ENCODE measurements at regions not wholly inside any gene's neighbourhood (a gene's known extent, or its start where the extent isn't known, plus 50 kb on each side); places are given as distances from the start of the nearest gene placed in this dataset.
A peak's percentile ranks its signal among the peaks of the same experiment; 100 is the strongest.

DNA sequence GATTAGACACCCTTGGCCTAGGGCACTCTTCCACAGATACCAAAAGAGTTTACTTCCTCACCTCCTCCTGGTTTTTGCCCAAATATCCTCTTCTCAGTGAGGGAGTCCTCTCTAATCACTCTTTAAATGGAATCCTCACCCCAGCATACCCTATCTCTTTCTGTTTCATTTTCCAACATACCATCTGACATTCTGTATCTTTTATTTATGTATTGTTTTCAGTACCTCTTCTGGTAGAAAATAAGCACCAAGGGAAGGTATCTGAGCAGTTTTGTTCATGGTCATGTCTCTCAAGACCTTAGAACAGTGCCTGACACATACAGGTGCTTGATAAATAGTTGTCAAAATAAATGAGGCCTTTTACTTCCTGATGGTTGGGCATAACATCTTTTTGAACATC, 55.1 kb downstream of the KIAA0408 start (continued):
- TF ChIP-seq SREBF2 (CRISPR knock-in tag; IDR thresholded peaks at IDR 0.05): no peak
- TF ChIP-seq, protein P1, sequence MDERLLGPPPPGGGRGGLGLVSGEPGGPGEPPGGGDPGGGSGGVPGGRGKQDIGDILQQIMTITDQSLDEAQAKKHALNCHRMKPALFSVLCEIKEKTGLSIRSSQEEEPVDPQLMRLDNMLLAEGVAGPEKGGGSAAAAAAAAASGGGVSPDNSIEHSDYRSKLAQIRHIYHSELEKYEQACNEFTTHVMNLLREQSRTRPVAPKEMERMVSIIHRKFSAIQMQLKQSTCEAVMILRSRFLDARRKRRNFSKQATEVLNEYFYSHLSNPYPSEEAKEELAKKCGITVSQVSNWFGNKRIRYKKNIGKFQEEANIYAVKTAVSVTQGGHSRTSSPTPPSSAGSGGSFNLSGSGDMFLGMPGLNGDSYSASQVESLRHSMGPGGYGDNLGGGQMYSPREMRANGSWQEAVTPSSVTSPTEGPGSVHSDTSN (CRISPR knock-in tag; IDR thresholded peaks at IDR 0.05; ENCODE audit: low read depth): no peak
- TF ChIP-seq, protein P1 (tag; conservative IDR thresholded peaks at IDR 0.05; ENCODE audit: low read depth): no peak
- TF ChIP-seq, protein P2, sequence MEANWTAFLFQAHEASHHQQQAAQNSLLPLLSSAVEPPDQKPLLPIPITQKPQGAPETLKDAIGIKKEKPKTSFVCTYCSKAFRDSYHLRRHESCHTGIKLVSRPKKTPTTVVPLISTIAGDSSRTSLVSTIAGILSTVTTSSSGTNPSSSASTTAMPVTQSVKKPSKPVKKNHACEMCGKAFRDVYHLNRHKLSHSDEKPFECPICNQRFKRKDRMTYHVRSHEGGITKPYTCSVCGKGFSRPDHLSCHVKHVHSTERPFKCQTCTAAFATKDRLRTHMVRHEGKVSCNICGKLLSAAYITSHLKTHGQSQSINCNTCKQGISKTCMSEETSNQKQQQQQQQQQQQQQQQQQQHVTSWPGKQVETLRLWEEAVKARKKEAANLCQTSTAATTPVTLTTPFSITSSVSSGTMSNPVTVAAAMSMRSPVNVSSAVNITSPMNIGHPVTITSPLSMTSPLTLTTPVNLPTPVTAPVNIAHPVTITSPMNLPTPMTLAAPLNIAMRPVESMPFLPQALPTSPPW (CRISPR knock-in tag; IDR thresholded peaks at IDR 0.05): no peak

DNA sequence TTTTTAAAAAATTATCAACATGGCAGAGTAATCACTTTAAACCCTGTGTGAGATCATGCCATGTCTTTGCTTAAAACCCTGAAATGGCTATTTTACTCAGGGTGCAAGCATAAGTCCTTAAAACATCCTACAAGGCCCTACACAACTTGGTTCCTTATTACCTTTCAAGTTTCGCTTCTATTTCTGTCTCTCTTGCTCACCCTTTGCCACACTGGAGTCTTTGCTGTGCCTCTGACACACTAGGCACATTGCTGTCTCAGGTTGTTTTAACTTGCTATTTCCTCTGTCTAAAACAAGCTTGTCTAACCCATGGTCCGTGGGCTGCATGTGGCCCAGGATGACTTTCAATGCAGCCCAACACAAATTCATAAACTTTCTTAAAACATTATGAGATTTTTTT, 55.6 kb downstream of the KIAA0408 start:
- Histone ChIP-seq H3K4me3 (no peak overlapping the region), H3K4me2 (ENCODE audit: insufficient read depth, low read length) (no peak overlapping the region), H3K9me1 (ENCODE audit: control insufficient read depth, insufficient read depth, low read length) (no peaks in the 10 kb centered on the region), H3K4me1 (replicated peaks in 1 of 2; ENCODE audit: control insufficient read depth in 2 of 2, insufficient read depth in 2 of 2, low read length in 2 of 2) (peaks cover 0 to 6% of the 10 kb centered on the region in 2 experiments; a peak in 3 of 5 replicates), H3K36me3 (ENCODE audit: control insufficient read depth, insufficient read depth, low read length) (no peaks in the 10 kb centered on the region), H3K79me2 (ENCODE audit: control insufficient read depth, insufficient read depth, low read length) (no peaks in the 10 kb centered on the region), H3K27ac (ENCODE audit: extremely low read depth, low read depth, low read length) (no peak overlapping the region), H2AFZ (ENCODE audit: low read depth, low read length) (peak overlapping the region; percentile 74; the same call in 1 of the 2 replicates), H3K9ac (ENCODE audit: insufficient read depth in 1 of 2, low read depth in 2 of 2, low read length in 2 of 2) (no peak overlapping the region), H4K20me1 (replicated peaks; ENCODE audit: control insufficient read depth, insufficient read depth, low read length) (no peaks in the 10 kb centered on the region), H3K27me3 (ENCODE audit: control insufficient read depth in 2 of 2, insufficient read depth in 2 of 2, low read length in 2 of 2) (no peaks in the 10 kb centered on the region), H3K9me3 (replicated peaks; ENCODE audit: control insufficient read depth, insufficient read depth, low read depth, low read length) (no peaks in the 10 kb centered on the region)
- intact Hi-C loops (cut with micrococcal nuclease) (no loop called here), in situ Hi-C loops (cut with MboI) (no loop called here)
- FAIRE-seq (no peak), DNase-seq (ENCODE audit: extremely low read depth in 1 of 4, low spot score in 3 of 4) (no peak), ATAC-seq (peak; percentile 25; the same call in 2 of the 3 replicates)
- ChIA-PET POLR2A (interaction anchor here (0.7 kb wide), 1 partner anchor 1960 kb away, joined by 5 read pairs; no protein-coding TSS in a partner anchor), CTCF (ENCODE audit: low intra/inter-chr PET ratio) (interaction anchor here (0.6 kb wide), 1 partner anchor 217 kb away, joined by 3 read pairs; no protein-coding TSS in a partner anchor)
- WGBS (ENCODE audit: insufficient coverage, low coverage, missing lambda C conversion rate): 18% methylated on average over 2 of the region's 2 CpGs
- BruUV-seq (replicated peaks): no TSS peak
- TF ChIP-seq FOXM1 (IDR thresholded peaks at IDR 0.05; ENCODE audit: low read depth) (no peak), FOXM1 (CRISPR knock-in tag; IDR thresholded peaks at IDR 0.05; ENCODE audit: low read depth) (no peak), ETS2 (tag; IDR thresholded peaks at IDR 0.05; ENCODE audit: borderline replicate concordance, poor library complexity, severe bottlenecking) (no peak), PHB (CRISPR knock-in tag; IDR thresholded peaks at IDR 0.05) (no peak), TAL1 (IDR thresholded peaks at IDR 0.05) (no peak), ZBTB7A (IDR thresholded peaks at IDR 0.05; ENCODE audit: borderline replicate concordance, control insufficient read depth, low read depth, low read length) (no peak)
- TF ChIP-seq, protein P3, sequence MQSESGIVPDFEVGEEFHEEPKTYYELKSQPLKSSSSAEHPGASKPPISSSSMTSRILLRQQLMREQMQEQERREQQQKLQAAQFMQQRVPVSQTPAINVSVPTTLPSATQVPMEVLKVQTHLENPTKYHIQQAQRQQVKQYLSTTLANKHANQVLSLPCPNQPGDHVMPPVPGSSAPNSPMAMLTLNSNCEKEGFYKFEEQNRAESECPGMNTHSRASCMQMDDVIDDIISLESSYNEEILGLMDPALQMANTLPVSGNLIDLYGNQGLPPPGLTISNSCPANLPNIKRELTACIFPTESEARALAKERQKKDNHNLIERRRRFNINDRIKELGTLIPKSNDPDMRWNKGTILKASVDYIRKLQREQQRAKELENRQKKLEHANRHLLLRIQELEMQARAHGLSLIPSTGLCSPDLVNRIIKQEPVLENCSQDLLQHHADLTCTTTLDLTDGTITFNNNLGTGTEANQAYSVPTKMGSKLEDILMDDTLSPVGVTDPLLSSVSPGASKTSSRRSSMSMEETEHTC (IDR thresholded peaks at IDR 0.05): no peak
- TF ChIP-seq, protein P4, sequence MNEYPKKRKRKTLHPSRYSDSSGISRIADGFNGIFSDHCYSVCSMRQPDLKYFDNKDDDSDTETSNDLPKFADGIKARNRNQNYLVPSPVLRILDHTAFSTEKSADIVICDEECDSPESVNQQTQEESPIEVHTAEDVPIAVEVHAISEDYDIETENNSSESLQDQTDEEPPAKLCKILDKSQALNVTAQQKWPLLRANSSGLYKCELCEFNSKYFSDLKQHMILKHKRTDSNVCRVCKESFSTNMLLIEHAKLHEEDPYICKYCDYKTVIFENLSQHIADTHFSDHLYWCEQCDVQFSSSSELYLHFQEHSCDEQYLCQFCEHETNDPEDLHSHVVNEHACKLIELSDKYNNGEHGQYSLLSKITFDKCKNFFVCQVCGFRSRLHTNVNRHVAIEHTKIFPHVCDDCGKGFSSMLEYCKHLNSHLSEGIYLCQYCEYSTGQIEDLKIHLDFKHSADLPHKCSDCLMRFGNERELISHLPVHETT (CRISPR knock-in tag; conservative IDR thresholded peaks at IDR 0.05 in 1 of 2, IDR thresholded peaks at IDR 0.05 in 1 of 2): no peak

Measured in K562 (cell line).